AG04450 (cell line): ENCODE measurements at regions not wholly inside any gene's neighbourhood (a gene's known extent, or its start where the extent isn't known, plus 50 kb on each side); places are given as distances from the start of the nearest gene placed in this dataset.
A peak's percentile ranks its signal among the peaks of the same experiment; 100 is the strongest.

ENCODE experiments used
- CTCF ChIA-PET: fragments of 300-600, 350-600 bp; formaldehyde crosslinking; extraction: SDS; loops from one replicate; lab custom pipeline; 2022; ENCODE audit warnings: antibody characterized with exemption, inconsistent platforms; lab: Charles Lee
- POLR2A ChIA-PET: fragments of 350-600 bp; formaldehyde crosslinking; extraction: SDS; loops from one replicate; lab custom pipeline; 2021; ENCODE audit warnings: antibody characterized with exemption, inconsistent platforms; lab: Yijun Ruan, JAX
- DNase-seq: peaks from one replicate; pipeline ENCODE4 v3.0.0-alpha.2; 2011; ENCODE audit warnings: low read depth, low spot score
- H3K27ac ChIP-seq: one replicate; pipeline ENCODE4 v1.5.1; 2012; ENCODE audit warnings: low read depth, low read length, control low read depth
- H3K27me3 ChIP-seq: one replicate; pipeline ENCODE4 v1.6.0; 2012; ENCODE audit warnings: low read length; ENCODE audit not compliant: control insufficient read depth, insufficient read depth
- H3K4me3 ChIP-seq: 2 replicates; pipeline ENCODE4 v1.5.1; 2011; ENCODE audit warnings: mild to moderate bottlenecking, low read depth, low read length, control low read depth
- H3K9me3 ChIP-seq: 2 replicates; pipeline ENCODE4 v1.5.1; 2012; ENCODE audit warnings: low read length; ENCODE audit not compliant: control insufficient read depth, insufficient read depth
- TF ChIP-seq, protein P1 (sequence below): IDR thresholded peaks from 2 replicates; pipeline ENCODE4 v1.5.1; 2011; ENCODE audit warnings: low read depth, low read length, control low read depth, inconsistent platforms

- Histone ChIP-seq H3K9me3 (peaks cover 11% of the 10 kb centered on the region; the same call in 1 of the 2 replicates), H3K27me3 (peaks cover 30% of the 10 kb centered on the region), H3K4me3 (no peak overlapping the region), H3K27ac (no peak overlapping the region)
- ChIA-PET CTCF (no interaction called here), POLR2A (no interaction called here)
- DNase-seq: no peak
- TF ChIP-seq, protein P1, sequence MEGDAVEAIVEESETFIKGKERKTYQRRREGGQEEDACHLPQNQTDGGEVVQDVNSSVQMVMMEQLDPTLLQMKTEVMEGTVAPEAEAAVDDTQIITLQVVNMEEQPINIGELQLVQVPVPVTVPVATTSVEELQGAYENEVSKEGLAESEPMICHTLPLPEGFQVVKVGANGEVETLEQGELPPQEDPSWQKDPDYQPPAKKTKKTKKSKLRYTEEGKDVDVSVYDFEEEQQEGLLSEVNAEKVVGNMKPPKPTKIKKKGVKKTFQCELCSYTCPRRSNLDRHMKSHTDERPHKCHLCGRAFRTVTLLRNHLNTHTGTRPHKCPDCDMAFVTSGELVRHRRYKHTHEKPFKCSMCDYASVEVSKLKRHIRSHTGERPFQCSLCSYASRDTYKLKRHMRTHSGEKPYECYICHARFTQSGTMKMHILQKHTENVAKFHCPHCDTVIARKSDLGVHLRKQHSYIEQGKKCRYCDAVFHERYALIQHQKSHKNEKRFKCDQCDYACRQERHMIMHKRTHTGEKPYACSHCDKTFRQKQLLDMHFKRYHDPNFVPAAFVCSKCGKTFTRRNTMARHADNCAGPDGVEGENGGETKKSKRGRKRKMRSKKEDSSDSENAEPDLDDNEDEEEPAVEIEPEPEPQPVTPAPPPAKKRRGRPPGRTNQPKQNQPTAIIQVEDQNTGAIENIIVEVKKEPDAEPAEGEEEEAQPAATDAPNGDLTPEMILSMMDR: no peak
Measured at GRCh38 chr5:176711883-176712282, 64.6 kb downstream of the TSPAN17 start.

- POLR2A ChIA-PET: no interaction called here
- DNase-seq: no peak
- TF ChIP-seq, protein P1: no peak
- no peak overlapping the region for H3K4me3 ChIP-seq
- H3K27ac ChIP-seq: no peak overlapping the region
- H3K27me3 ChIP-seq: peaks cover 32% of the 10 kb centered on the region
- H3K9me3 ChIP-seq: peaks cover 11% of the 10 kb centered on the region; the same call in 1 of the 2 replicates
- CTCF ChIA-PET: no interaction called here
Measured at GRCh38 chr5:176712546-176713304, 65.4 kb downstream of the TSPAN17 start.

DNA sequence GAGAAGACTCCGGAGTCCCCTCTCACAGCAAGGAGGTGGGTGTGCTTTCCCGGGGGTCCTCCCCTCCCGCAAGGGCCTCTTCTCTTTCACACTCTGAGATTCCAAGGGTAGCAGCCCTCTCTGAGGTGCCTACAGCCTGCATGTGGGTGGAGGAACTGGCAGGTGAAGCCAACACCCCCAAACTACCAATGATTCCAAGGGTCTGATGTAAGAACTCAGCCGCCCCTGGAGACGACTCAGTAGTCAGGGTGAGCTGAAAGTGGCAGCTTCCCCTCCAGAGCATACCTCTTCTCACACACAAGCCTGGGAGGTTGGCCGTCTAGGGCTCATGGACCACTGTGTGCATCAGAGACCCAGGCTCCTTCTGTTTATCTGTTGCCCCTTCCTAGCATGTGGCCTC is 66.1 kb downstream of the TSPAN17 start:
- POLR2A ChIA-PET: no interaction called here
- no peak overlapping the region for H3K27ac ChIP-seq
- peaks cover 36% of the 10 kb centered on the region for H3K27me3 ChIP-seq

GRCh38 chr5:176714067-176714466 is 66.8 kb downstream of the TSPAN17 start:
- H3K27ac ChIP-seq: no peak overlapping the region
- no peak for DNase-seq
- no peak overlapping the region for H3K4me3 ChIP-seq
- CTCF ChIA-PET: interaction anchor here (1.4 kb wide), 1 partner anchor 54 kb away, joined by 3 read pairs; no protein-coding TSS in a partner anchor
- TF ChIP-seq, protein P1: no peak
- H3K9me3 ChIP-seq: peaks cover 11% of the 10 kb centered on the region; the same call in 1 of the 2 replicates
- POLR2A ChIA-PET: no interaction called here
- H3K27me3 ChIP-seq: peaks cover 37% of the 10 kb centered on the region

More for the DNA sequence above, 66.1 kb downstream of the TSPAN17 start:
- TF ChIP-seq, protein P1: no peak
- no peak for DNase-seq
- Histone ChIP-seq H3K9me3 (peaks cover 11% of the 10 kb centered on the region; the same call in 1 of the 2 replicates), H3K4me3 (no peak overlapping the region)
- CTCF ChIA-PET: interaction anchor here (1.4 kb wide), 1 partner anchor 53 kb away, joined by 3 read pairs; no protein-coding TSS in a partner anchor

- Histone ChIP-seq H3K9me3 (peaks cover 14% of the 10 kb centered on the region), H3K4me3 (no peak overlapping the region), H3K27me3 (peaks cover 38% of the 10 kb centered on the region), H3K27ac (no peak overlapping the region)
- POLR2A ChIA-PET: no interaction called here
- DNase-seq: peak; percentile 33
- CTCF ChIA-PET: interaction anchor here (1.7 kb wide), 1 partner anchor 56 kb away, joined by 7 read pairs; no protein-coding TSS in a partner anchor
- TF ChIP-seq, protein P1: no peak
Measured at GRCh38 chr5:176716320-176716719, 69.0 kb downstream of the TSPAN17 start.
